Ureter (tissue), 1 donor: ENCODE measurements at regions not wholly inside any gene's neighbourhood (a gene's known extent, or its start where the extent isn't known, plus 50 kb on each side); places are given as distances from the start of the nearest gene placed in this dataset.
"Not testable (repeated sequence)": the region's sequence is repeated elsewhere in the genome, so short reads cannot be mapped to it uniquely, and the experiment has no call there.

Source experiments
- DNase-seq: peaks from one replicate; pipeline ENCODE4 v3.0.0-alpha.2; 2020; ENCODE audit warnings: low spot score
- donor health status: DM: yes; HTN: yes; CAD: no.

DNA sequence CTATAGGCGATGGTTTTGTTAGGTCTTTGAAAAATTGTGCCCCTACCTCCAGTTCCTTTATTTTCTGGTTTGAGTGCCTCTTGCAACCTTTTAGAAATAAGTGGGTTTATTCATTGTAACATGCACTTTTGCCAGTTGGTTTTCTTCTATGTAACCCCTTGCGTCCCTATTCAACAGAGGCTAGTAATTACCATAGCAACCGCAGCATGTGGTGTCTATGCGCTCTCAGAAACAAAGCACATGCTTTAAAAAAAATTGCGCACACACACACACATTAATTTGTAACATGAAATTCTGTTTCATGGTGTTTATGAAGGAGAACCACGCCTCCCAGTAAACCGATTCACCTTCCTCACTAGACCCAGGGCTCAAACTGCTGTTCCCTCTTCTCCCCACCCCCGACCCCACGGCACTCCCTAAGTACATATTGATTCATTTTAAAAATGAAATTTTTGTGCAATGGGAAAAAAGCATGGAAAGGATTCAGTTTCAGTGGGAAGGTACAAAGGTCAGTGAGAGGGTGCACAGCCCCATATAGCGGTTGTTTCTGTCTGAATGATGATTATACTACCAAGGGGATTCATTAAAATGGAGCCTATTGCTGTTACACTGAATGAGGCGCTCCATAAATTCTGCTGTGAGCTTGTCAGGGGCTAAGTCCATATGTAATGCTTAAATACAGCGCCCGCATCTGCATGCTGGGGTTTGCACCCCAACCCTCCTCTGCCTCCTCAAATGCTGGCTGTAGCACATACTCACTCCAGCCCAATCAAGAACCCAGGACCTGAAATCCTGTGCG, 206.9 kb downstream of the ICOS start:
- no peak for DNase-seq

DNA sequence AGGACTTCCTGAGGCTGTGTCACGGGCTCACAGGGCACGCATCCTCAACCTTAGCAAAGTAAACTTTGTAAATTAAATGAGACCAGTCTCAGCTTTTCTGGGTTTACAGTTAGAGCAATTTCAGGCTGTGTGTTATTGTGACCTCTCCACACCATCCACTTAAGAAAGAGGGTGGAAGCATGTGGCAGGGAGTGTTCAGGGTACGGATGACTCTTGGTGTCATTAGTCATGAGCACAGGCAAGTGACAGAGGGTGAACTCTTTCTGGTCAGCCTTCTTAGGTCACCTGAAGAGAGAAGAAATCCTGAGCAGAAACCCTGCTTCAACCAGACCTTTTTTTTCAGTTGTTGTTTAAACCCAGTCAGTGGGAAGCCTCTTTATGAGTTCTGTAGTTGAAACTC, 207.9 kb downstream of the ICOS start:
- DNase-seq, result no peak

DNA sequence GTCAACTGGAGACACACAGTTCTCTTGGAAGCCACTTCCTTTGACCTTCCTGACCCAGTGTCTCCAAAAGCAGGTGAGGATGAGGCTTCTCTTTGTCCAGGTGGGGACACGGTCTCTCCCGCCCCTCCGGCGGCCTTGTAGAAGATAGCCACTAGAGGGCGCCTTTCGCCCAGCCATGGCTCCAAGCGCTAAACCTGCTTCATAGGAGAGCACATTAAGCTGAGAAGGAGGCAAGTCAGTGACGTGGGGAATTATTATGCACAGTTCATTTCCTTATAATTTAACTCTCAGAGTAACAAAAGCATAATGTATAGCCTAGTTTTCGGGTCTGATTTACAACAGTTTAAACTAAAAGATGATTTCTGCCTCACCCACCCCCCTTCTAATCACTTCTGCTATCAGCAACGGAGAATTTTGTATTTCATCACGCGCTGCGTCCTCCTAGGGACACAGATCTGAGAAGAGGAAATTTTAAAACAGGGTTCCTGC, 208.7 kb downstream of the ICOS start:
- peak; percentile 83 for DNase-seq

DNA sequence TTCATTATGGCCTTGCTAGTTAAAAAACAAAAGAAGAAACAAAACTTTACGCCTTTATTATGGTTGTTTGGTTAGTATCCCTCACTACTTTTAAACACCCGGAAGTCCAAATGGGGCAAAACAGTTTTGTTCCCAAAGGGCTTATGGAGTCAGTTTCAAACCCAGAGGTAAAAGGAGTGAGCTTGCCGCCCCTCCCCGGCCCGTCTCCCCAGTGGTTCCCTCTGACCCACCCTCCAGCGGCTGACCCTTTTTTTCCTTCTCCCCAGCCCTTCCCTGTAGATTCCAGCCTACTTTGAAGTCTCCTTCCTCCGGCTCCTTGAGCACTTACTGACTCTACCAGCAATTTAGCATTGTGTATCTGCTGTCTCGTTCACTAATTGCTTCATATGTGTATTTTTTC, 209.2 kb downstream of the ICOS start:
- DNase-seq, result no peak

DNA sequence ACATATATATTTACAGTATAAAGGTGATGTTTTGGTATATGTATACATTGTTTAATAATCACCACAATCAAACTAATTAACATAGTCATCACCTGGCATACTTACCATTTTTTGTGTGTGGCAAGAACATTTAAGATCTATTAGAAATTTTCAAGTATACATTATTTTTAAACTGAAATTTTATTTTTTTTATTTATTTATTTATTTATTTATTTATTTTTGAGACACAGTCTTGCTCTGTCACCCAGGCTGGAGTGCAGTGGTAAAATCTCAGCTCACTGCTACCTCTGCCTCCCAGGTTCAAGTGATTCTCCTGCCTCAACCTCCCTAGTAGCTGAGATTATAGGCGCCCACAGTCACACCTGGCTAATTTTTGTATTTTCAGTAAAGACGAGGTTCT, 210.5 kb downstream of the ICOS start:
- DNase-seq, result not testable (repeated sequence)

DNA sequence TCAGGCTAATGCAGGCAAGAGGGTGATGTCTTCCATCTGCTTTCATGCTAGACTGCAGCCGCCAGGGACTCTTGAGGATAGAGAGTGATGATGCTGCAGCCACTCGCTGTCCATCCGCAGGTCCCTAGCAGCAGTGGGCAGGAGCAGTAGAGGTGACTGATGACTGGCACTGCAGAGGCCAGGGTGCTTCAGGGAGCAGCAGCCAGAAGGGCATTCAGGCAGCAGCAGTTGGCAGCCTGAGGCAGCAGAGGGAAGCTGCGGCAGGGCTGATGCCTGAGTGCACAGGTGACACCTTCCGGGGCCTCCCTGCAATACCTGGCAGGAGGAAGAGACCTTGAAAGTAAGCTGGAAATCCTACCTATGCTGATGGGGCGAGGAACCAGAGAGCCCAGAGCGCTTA, 214.2 kb downstream of the ICOS start:
- DNase-seq, result no peak

DNA sequence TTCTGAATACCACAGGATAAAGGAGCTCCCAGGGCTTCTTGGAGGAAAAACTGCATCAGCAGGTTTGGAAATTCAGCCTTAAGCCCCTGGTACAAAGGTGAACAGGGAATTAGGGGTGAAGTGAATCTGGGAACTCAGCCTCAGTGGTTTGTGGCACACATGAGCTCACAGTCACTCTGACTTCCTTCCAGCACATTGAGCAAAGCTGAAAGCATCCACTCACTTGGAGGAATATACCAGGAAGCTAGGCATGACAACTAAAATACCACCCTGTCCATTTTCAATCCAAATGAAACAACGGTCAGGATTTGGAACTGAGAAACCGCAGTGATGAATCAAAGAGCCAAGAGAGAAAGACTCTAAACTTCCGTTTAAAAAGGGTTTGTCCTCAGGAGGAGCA, 216.1 kb downstream of the ICOS start:
- no peak for DNase-seq

DNA sequence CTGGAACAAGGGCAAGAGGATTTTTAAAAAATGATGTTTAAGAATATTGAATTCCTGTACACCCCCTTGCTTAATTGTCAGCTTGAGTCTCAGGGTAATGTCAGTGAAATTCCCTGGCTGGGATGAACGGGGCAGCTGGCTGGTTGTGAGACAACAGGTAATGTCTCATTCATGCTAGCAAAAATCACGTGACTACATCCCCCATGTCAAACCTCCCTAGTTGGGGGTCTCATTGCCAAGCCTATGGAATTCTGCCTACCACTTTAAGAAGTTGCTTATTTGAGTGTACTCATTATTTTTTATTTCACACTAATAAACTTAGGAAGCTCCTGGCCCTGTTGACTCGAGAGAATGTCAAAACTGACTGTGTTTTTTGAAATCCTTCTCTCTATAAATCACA, 218.3 kb downstream of the ICOS start:
- DNase-seq, result no peak

DNA sequence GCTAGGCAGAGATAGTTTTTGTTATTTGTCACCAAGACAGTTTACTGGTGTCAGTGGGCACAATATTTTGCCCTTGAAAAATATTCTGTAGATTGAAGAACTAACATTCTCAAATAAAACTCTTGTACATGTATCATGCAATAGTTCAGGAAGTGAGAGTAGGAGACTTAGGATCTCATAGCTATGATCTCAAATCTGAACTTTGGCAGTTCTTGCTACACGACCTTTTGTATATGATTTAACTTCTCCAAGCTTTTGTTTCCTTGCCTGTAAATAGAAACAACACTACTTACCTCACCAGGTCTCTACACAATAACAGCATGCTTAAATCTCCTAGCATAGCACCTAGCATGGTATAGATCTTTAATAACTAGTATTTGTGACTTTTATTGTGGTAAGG, 219.9 kb downstream of the ICOS start:
- DNase-seq, result no peak

DNA sequence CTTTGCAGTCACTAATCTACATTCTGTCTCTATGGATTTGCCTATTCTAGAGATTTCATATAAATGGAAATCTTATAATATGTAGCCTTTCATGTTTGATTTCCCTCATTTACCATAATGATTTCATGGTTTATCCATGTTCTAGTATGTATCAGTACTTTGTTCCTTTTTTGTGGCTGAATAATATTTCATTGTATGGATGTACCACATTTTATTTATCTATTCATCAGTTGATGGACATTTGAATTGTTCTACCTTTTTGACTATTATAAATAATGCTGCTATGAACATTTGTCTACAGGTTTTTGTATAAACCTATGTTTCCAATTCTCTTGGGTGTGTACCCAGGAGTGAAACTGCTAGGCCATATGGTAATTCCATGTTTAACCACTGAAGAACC, 221.1 kb downstream of the ICOS start:
- no peak for DNase-seq

DNA sequence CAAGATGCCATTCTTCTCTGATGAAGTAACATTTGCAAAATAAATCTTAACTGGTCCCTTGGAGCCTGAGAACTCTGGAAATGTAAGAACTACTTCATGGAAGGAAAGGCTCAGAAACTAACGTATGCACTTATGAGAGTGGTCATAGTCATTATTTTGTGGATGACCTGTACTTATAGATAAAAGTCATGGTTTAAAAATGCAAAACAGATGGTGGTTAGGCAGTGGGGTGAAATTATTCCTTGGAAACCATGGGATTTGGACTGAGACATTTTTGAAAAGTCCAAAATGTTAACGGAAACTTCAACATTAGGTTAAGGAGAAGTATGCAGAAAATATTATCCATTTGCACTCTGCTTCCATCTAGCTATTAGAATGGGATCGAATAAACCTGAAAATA, 223.0 kb downstream of the ICOS start:
- no peak for DNase-seq

DNA sequence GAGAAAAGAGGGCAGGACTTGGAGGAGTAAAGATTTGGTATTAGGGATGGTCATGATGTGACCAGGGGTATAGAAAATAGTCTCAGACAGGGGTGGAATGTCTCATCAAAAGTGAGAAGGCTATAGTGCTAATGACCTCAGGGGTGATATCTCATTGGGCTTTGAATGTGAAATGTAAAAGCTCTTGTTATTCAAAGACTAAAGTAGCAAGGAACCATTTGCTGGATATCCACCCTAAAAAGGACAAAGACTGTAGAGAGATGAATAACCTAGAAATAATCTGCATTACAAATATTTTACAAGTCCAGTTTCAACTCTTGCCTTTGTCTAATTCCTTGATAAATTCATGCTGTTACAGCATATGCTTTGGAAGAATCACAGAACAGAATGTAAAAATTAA, 224.4 kb downstream of the ICOS start:
- DNase-seq, result no peak

DNA sequence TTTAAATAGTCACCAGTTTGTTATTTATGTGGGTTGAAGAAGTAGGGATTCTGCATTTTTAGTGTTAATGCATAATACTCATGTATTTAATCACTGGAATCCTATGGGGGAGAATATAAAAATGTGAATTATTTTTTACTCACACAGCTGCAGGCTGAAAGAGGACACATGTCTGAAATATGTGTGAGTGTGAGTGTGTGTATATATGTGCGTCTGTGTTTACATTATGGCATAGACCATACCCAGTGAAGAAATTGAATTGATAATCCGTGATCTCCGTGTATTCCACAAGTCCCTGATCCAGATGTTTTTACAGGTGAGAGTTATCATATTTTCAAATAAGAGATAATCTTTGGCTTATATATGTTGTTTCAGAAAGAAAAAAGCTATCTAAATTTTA, 225.3 kb downstream of the ICOS start:
- DNase-seq, result no peak

DNA sequence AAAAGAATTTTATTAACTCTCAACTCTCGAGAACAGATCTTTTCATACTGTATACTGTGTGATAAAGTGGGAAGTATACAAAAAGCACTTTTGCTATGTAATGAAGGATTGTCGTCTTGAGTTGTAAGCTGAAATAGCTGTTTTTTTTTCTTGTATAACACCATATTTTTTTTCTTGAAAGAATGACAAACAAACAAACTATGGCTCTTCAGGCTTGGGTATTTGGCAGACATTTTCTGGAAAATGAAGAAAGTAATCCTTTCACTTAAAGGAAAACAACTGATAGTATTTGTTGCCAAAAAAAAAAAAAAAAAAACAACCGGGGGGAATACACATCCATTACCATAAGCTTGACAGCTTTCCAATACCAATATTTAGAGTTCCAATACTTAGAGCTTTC, 230.4 kb downstream of the ICOS start:
- no peak for DNase-seq

DNA sequence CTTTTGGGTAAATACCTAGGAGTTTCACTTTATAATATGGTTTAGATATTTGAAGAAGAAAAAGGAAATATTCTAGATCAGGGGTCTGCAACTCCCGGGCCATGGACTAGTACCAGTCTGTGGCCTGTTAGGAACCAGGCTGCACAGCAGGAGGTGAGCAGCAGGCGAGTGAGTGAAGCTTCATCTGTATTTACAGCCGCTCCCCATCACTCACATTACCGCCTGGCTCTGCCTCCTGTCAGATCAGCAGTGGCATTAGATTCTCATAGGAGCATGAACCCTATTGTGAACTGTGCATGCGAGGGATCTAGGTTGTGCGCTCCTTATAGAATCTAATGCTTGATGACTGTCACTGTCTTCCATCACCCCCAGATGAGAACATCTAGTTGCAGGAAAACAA, 231.1 kb downstream of the ICOS start:
- DNase-seq, result not testable (repeated sequence)

DNA sequence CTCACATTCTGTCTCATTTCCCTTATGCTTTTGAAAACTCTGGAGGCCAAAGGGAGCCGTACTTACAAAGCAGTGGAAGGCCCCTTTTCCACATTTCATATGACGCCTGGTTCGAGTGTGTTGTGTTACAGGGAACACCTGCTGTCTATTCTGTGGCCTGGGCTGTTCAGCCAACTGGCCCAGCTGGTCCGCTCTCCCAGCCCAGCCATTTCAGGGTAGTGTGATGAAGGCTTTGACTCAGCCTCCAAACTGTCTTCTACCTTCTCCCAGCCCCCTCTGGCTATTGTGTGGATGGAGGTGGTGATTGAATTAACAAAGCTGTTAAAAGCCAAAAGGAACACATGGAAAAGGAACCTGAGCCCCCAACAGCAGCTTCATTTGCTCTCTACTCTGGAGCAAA, 233.8 kb downstream of the ICOS start:
- DNase-seq, result no peak

DNA sequence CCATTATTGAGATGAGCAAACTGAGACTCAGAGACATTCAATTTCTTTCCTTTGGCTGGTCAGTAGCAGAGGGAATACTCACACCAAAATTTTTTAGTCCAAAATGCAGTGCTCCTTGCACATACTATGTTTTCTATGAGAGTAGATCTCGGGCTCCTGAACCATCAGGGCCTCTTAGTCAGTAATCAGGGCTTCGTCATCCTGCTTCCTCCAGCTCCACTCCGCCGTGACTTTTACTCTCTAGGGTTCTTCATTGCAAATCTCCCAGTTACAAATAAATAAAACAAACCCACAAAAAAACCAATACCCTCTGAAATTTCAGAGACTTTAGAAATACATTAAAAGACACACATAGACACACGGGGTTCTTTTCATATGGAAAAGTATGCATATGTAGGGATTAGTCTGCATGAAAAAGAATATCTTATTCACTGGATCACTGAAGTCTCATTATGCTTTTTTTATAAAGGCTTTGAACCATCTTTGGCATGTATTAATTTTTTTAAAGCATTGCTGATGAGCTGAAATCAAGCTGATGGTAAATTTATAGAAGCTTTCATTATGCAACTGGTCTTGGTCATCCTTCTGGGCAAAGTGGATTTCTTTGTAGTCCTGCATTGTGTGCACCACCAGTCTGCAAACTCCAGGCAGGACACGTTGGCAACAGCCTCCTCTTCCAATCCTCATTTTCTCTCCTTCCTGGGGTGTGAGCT, 235.0 kb downstream of the ICOS start:
- no peak for DNase-seq

DNA sequence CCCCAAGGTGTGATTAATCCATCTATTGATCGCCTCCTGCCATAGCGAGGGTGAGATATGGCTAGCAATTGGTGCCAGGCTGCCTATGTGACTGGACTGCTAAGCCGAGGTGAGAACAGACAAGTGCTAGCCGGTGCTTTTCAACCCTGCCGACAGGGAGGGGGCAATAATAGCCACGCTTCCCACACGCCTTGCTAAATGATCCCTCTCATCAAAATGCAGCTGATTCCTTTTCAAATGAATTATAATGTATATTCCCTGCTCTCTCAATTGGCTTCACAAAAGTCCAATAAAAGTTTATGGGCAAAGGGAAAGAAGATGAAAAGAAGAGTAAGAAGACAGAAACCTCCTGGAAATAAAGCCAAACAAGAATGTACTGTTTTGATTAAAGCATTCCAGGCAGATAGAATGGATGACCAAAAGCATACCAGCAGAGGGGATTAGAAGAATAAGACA, 235.6 kb downstream of the ICOS start:
- no peak for DNase-seq

DNA sequence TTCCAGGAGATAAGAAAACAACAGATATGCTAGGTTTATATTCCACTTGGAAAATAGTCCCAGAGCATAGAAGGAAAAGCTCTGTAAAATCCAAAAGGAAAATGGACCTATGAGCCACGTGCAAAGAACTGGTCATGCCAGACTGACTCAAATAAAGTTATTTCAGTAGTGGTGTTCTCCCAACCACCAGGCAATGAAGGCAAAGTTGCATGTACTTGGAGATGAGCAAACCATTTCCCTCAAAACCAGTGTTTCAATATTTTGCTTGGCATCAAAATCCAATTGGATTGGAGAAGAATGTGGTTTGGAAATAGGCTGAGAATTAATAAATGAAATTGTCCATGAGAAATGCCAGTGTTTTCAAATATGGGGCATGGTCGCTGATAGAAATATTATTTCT, 237.5 kb downstream of the ICOS start:
- DNase-seq, result no peak

DNA sequence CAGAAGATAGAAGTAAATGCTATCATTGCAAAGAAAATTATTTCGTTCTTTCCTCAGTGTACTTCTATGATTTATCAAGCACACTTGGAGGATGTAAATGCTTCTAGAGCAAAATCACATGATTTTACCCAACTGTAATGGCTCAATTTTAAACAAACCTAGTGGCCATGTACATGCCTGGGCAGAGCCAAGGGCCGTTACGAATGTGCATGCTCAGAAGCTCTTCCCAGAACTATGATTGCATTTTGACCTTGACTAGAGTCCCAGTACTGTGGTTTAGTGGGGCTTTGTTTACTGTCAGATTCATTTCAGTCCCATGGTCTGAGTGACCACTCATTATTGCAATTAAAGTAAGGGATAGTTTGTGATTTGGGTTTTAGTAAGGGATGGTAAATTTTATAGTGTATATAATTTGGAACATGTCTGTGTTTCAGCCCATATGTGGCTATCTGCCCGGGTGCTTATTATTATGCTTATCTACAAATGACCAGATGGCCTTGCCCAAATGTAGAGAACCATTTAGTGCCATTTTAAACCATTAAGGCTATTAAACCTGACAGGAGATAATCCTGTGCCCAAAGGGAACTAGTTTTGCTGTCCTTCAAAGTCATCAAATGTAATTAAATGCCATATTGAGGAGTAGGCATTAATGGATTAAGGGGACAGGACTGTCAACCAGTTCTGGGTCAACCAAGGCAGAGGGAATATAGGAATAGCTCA, 239.1 kb downstream of the ICOS start:
- DNase-seq, result no peak

DNA sequence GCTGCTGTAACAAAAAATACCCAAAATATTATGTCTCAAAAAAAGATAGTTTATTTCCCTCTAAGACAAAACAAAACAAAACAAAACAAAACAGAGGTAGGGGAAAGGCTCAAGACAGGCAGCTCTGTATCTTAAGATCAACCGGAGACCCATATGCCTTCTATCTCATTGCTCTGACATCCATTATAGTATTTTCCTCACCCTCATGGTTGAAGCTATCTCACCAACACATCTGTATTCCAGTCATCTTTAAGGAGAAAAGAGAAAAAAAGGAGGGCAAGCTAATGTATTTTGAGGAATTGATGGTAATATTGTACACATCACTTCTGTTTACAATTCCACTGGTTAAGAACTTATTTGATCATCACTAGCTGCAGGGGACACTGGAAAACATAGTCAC, 239.7 kb downstream of the ICOS start:
- DNase-seq, result no peak

DNA sequence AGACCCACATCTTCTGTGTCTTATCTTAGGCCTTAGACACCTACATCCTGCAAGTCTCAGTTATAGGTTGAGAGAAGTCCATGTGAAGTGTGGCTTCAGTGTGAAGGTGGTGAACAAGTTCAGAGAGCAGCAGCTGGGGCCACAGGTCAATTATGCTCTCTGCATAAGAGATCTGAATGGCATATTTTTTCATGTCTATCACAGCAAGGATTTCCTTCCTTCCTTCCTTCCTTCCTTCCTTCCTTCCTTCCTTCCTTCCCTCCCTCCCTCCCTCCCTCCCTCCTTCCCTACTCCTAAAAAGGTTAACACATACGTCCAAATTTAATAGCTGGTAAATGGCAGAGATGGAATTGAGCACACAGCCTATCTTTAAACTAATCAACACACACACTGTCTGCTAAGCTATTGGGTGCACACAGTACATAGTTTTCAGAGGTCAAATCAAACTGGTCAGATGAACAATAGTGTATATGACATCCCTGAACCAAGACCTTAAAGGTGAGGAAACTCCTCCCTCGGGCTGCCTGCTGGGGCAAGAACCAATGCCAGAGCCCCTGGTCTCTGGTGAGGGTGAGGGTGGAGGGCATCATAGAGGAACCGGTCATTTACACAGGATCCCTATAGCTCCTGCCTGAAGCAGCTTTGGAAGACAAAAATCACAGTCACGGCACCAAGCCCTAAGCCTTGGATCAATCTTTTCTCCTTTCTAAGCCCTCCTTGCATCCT, 240.9 kb downstream of the ICOS start:
- no peak for DNase-seq
